NCI-H2196 (cell line): ENCODE measurements at regions not wholly inside any gene's neighbourhood (a gene's known extent, or its start where the extent isn't known, plus 50 kb on each side); places are given as distances from the start of the nearest gene placed in this dataset.
"Not testable (repeated sequence)": the region's sequence is repeated elsewhere in the genome, so short reads cannot be mapped to it uniquely, and the experiment has no call there.

Experiments
- DNase-seq: peaks from one replicate; lab custom pipeline; 2025; ENCODE audit not compliant: unreplicated experiment; lab: John Stamatoyannopoulos, UW

DNA sequence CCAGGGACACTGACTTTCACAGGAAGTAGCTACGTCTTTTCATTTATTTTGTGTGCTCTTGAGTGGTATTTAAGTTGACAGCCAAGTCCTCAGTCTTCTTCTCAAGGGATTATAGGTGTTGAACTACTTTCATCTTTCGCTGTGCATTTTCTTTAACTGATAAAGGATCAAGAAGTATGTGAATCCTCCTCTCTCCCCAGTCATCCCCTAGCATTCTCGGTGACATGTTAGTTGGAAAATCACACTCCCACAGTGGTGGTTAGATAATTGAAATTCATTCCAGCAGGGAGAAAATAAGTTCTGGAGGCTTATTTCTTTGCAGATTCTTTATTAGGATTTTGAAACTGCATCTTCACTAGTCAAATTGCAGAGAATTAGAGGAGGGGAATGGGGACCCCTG is 569.4 kb downstream of the MEI4 start:
- DNase-seq = no peak

DNA sequence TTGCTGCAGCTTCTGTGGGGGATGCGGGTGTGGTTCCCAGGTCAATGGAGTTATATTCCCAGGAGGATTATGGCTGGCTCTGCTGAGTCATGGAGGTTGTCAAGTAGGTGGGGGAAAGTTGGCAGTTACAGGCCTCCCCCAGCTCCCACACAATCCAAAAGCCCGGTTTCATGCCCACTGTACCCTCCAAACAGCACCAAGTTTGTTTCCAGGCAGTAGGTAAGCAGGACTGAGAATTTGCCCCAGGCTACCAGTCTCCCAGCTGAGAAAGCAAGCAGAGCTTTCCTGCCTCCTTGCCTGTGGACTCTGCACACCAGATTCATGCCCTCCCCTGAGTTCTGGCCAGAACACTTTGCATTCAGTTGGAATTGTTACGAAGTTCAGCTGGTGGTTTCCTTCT is 578.2 kb downstream of the MEI4 start:
- DNase-seq = no peak

DNA sequence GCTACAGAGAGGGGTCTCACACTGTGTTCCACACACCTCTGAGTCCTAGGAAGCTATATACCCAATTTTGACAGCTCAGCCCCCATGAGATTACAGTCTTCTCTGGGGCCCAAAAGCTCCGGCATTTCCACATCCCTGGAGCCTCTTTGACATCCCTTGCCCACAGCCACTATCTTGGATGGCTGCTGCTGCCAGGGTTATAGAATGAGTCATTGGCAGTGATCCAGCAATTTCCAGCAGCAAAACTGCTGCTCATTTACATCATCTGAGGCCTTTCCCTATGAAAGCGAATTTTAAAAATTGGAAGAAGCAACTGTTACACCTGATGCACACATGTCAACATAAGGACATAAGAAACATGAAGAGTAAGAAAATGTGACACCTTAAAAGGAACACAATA is 590.7 kb downstream of the MEI4 start:
- no peak for DNase-seq

DNA sequence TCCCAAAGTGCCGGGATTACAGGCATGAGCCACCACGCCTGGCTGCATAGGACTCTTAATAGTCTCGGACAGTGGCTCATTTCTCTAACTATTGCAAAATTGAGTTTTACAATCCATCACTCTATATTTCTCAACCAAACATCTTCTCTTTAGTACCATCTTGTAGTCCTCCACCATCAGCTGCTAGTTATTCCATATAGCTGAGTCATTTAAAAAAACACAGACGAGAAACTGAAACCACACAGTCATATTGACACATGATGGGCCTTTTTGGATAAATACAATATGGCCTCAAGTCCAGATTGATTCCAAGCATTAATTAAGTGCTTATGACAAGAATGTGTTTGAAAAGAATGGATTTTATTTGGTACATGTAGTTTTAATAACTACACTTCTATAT is 599.1 kb downstream of the MEI4 start:
- DNase-seq = no peak

DNA sequence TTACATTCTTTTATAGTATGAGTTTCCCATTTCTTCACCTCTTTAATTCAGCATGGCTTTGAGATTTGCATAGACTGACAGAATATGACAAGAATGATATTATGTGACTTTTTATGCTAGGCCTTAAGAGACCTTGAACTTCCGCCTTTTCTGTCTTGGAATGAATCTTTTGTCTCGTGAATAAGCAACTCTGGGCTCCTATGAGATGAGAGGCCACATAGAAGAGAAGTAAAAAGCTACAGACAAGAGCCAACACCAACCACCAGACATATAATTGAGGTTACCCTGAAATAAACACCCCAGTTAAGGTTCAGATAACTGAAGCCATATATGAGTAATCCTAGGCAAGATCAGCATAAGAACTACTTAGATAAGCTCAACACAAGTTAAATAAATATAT is 600.8 kb downstream of the MEI4 start:
- DNase-seq = no peak

GRCh38 chr6:78259935-78260334 is 607.1 kb downstream of the MEI4 start:
- no peak for DNase-seq

- not testable (repeated sequence) for DNase-seq
Measured at GRCh38 chr6:78260427-78260826, 606.9 kb upstream of the IRAK1BP1 start.

DNA sequence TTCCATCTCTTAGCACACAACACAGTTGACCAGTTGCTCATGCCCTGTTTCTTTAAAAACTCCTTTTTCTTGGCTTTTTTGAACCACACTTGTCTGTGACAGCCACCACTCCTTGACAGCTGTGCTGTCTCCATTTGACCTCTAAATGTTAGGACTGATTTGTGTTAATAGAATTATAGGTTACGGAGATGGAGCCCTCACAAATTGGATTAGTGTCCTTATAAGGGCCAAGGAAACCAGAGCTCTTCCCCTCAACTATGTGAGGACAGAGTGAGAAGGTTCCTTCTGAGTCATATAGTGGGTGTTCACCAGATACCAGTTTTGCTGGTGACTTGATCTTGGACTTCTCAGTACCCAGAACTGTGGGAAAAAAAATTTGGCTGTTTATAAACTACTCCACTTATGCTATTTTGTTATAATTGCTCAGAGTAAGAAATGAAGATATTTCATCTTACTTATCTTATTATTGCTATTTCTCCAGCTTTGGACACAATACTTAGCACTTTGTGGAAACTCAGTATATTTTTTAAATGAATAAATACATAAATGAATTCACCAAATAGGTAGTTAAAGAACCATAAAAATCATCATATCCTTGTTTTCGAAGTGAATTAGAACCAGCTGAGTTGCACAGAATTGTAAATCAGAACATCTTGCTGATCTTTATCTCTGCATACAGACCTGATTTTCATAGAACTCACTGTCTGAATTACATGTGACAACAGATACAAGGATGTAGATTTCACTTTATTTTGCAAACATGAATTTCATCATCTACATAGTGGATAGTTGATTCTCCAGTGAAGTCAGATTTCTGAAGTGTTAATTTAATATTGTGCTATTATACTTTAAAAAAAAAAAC is 598.5 kb upstream of the IRAK1BP1 start:
- DNase-seq = no peak

DNA sequence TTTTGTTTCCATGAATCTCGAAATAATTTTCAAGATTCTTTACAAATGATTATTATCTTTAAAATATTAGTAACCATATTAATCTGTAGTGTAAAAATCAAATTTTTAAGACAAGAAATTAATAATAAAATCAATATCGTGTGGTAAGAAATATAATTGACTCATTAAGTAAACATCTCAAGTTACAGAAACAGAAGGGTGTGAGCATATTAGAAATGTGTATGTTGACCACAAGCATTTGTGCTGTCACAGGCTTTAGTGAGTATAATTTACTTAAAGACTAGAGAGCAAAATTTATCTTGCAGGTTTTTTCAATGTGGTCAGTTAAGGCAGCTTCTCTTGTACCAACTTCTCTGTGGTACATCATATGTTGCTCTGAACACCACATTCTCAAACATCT is 566.5 kb upstream of the IRAK1BP1 start:
- DNase-seq = no peak

DNA sequence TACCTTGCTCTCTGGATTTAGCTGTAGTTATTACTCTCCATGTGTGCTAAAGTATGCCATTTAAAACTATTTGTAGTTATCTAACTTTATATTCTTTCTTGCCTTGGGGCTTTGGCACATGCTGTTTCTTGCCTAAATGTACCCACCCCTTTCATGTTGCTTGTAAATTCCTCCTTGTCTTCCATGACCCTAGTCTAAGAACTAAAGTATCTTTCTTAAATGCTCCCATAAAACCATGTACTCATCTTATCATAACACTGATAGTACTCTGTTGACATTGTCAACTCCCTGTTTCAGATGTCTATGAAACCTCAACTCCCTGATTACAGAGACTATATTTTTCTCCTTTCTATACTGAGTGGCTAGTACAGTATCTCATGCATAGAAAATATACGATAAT is 564.9 kb upstream of the IRAK1BP1 start:
- DNase-seq = no peak

- no peak for DNase-seq
Measured at GRCh38 chr6:78308025-78308424, 559.3 kb upstream of the IRAK1BP1 start.

DNA sequence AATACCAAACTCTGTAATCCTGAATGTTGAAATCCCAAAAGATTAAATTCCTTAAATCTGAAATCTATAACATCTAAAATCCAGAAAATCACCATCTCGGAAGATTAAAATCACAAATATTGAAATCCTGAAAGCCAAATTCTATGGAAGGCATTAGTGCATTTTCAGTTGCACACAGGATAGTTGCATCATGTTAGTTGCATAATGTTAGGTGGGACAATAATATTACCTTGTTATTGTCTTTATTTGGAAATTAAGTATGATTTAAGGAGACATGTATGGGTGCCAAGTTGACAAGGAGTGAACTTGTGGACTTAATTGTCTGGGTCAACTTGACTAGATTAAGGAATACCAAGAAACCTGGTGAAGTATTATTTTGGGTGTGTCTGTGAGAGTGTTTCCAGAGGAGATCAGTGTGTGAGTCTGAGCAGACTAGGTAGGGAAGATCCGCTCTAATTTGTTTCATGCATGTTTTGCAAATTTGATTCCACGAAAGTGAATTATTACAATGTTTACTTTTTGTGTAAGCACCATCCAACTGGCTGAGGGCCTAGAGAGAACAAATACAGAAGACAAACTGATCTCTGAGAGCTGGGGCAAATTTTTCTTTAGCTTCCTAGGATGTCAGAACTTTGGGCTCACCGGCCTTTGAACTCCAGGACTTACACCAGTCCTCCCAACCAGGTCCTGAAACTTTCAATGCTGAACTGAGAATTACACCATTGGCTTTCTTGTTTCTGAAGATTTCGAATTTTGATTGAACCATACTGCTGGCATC is 545.1 kb upstream of the IRAK1BP1 start:
- DNase-seq = no peak

GRCh38 chr6:78324213-78324612 is 543.1 kb upstream of the IRAK1BP1 start:
- DNase-seq = no peak

- DNase-seq = no peak
Measured at GRCh38 chr6:78340755-78341154, 526.6 kb upstream of the IRAK1BP1 start.

- DNase-seq = no peak
Measured at GRCh38 chr6:78345882-78346281, 521.5 kb upstream of the IRAK1BP1 start.

DNA sequence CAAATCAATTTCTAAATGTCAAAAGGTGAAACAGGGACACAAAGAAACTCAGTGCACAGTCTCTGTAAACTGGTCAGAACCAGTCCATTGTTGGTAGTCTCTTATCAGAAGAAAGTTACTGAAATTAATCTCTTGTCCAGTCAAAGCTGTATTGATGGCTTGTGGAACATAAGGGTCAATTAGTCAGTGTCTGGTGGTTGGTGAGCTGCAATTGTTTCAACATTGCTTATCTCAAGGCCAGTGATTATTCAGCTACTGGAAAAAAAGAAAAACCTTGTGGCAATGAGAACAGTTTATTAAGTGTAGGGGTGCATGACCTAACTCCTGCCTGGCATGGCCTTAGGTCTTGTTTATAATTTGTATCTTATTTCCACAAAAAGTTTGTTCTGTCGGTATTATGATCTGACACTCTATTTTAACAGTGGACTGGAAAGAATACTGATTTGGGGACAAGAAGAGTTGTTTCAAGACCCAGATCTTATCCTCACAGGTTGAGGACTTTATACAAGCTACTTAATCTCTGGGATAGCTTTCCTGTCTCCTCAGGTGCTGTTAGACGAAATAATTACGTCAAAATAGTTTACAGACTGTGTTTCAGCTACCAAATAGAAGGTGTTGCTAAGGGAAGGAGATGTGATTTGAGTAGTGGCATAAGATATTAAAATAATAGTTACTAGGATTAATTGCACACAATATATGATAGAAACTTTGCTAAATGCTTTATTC is 520.0 kb upstream of the IRAK1BP1 start:
- no peak for DNase-seq

- no peak for DNase-seq
Measured at GRCh38 chr6:78353040-78353439, 514.3 kb upstream of the IRAK1BP1 start.

DNA sequence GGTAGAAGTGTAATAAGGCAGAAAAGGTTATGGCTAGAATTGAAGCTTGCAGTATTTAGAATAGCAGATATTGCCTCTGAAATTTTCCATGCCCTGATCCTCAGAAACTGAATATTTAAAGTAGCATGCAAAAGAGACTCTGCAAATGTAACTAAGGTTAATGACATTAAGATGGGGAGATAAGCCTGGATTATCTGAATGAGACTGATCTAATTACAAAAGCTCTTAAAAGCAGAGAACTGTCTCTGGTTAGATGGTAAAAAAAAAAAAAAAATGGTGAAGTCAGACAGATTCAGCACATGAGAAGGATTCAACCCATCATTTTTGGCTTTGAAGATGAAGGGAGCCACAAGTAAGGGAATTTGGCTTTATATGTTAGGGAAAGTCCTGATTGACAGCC is 503.7 kb upstream of the IRAK1BP1 start:
- no peak for DNase-seq

- no peak for DNase-seq
Measured at GRCh38 chr6:78365473-78365872, 501.9 kb upstream of the IRAK1BP1 start.

DNA sequence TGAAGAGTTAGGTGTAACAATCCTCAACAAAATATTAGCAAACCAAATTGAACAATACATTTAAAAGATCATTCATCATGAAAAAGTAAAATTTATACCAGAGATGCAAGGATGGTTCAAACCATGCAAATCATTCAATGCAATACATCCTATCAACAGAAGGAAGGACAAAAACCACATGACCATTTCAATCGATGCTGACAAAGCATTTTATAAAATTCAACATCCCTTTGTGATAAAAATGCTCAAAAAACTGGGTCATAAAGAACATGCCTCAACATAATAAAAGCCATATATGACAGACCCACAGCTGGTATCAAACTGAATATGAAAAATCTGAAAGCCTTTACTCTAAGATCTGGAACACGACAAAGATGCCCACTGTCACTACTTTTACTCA is 490.3 kb upstream of the IRAK1BP1 start:
- no peak for DNase-seq

DNA sequence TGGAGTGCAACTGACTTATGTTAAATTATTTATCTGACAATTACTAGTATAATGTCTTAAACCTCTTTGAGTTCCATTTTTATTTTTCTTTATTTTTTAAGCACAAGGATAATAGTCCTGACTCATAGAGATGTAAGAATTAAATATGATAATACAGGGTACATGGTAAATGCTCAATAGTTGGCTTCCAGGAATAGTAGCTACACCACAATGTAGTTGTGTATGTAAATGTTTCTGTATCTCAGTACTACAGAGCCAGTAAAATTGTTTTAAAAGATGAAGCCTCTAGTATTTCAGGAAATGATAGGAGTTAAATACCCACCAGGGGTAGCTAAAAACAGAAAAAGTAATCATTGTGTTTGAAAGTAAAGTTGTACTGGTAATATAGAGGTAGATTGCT is 487.4 kb upstream of the IRAK1BP1 start:
- DNase-seq = no peak

- DNase-seq = no peak
Measured at GRCh38 chr6:78380541-78380940, 486.8 kb upstream of the IRAK1BP1 start.
